A549 (cell line): ENCODE measurements at regions not wholly inside any gene's neighbourhood (a gene's known extent, or its start where the extent isn't known, plus 50 kb on each side); places are given as distances from the start of the nearest gene placed in this dataset.
"Not testable (repeated sequence)": the region's sequence is repeated elsewhere in the genome, so short reads cannot be mapped to it uniquely, and the experiment has no call there.

Source experiments
- CTCF ChIP-seq: fragments of >200 bp; sonication (Bioruptor Twin); formaldehyde crosslinking; IDR thresholded peaks from 3 replicates; pipeline ENCODE4 v1.5.1; 2016
- FOSB ChIP-seq: fragments of 250-450 bp; sonication (Bioruptor Pico); IDR thresholded peaks from 2 replicates; pipeline ENCODE4 v1.5.0; 2020; ENCODE audit warnings: mild to moderate bottlenecking, moderate library complexity
- FOXS1 ChIP-seq: fragments of 250-450 bp; sonication (Bioruptor Pico); IDR thresholded peaks from 2 replicates; pipeline ENCODE4 v1.5.0; 2020; ENCODE audit warnings: mild to moderate bottlenecking, moderate library complexity
- HDAC2 ChIP-seq: fragments of 200-600 bp; sonication (generic); IDR thresholded peaks from 2 replicates; pipeline ENCODE4 v1.6.1; 2016
- HES2 ChIP-seq: fragments of >200 bp; sonication (Bioruptor Twin); formaldehyde crosslinking; IDR thresholded peaks from 2 replicates; pipeline ENCODE4 v1.6.1; 2016
- HMGXB4 ChIP-seq: fragments of 250-450 bp; sonication (Bioruptor Pico); IDR thresholded peaks from 2 replicates; pipeline ENCODE4 v1.5.0; 2021; ENCODE audit warnings: mild to moderate bottlenecking, moderate library complexity, borderline replicate concordance
- HOXB13 ChIP-seq: fragments of 250-450 bp; sonication (Bioruptor Pico); IDR thresholded peaks from 2 replicates; pipeline ENCODE4 v1.5.0; 2020; ENCODE audit warnings: low read depth, mild to moderate bottlenecking, moderate library complexity
- KDM1A ChIP-seq: fragments of 200-600 bp; sonication (generic); IDR thresholded peaks from 2 replicates; pipeline ENCODE4 v1.6.1; 2016; ENCODE audit warnings: low read depth, mild to moderate bottlenecking
- POLR2A ChIP-seq: IDR thresholded peaks from 2 replicates; pipeline ENCODE4 v1.6.1; 2012; ENCODE audit warnings: mild to moderate bottlenecking, low read length
- POLR2AphosphoS2 ChIP-seq: conservative IDR thresholded peaks from 2 replicates; pipeline ENCODE4 v1.6.1; 2012; ENCODE audit warnings: low read length, improper control_type of control experiment, inconsistent platforms
- REST ChIP-seq: fragments of 200-600 bp; sonication (generic); IDR thresholded peaks from 2 replicates; pipeline ENCODE4 v1.6.1; 2016; ENCODE audit warnings: antibody characterized with exemption, mild to moderate bottlenecking, moderate library complexity
- RNF2 ChIP-seq: fragments of 200-600 bp; sonication (generic); IDR thresholded peaks from 2 replicates; pipeline ENCODE4 v1.6.1; 2016; ENCODE audit warnings: low read depth, mild to moderate bottlenecking, antibody characterized with exemption, moderate library complexity, borderline replicate concordance
- SREBF2 ChIP-seq: fragments of 450-650 bp; IDR thresholded peaks from 2 replicates; pipeline ENCODE4 v1.6.1; 2014; ENCODE audit warnings: mild to moderate bottlenecking, moderate library complexity
- USF2 ChIP-seq: fragments of 450-650 bp; IDR thresholded peaks from 2 replicates; pipeline ENCODE4 v1.6.1; 2014; ENCODE audit warnings: antibody characterized with exemption

- TF ChIP-seq SREBF2; CTCF; HMGXB4 (CRISPR knock-in tag); RNF2; HES2; POLR2A; FOSB; REST; HOXB13 (CRISPR knock-in tag); KDM1A; POLR2AphosphoS2; FOXS1; USF2; HDAC2: not testable (repeated sequence)
Measured at GRCh38 chrX:92460539-92460938, 681.4 kb downstream of the PCDH11X start.
